Naive thymus-derived CD8-positive, alpha-beta T cell (primary cell): ENCODE measurements at regions not wholly inside any gene's neighbourhood (a gene's known extent, or its start where the extent isn't known, plus 50 kb on each side); places are given as distances from the start of the nearest gene placed in this dataset.

Experiments used
- ATAC-seq, 2 donors: fragments of 150-1000 bp; cut with Tn5 transposase in 1 of 2; sonication (Bioruptor Pico), chemical (Tn5 transposase) in 1 of 2; 1 replicate in 1 of 2; 2 replicates in 1 of 2; pipeline ENCODE4 v1.10.0; 2021; ENCODE audit warnings: mild to moderate bottlenecking in 2 of 2, moderate library complexity in 2 of 2
- POLR2A ChIA-PET: fragments of 350-600 bp; sonication (Branson Sonifier 250); formaldehyde crosslinking; loops from one replicate; lab custom pipeline; 2021; ENCODE audit warnings: antibody characterized with exemption; lab: Charles Lee
- DNase-seq, 10 donors: peaks; one replicate each; pipeline versions ENCODE4 v3.0.0 to v3.0.0-alpha.2; 2020 to 2022
- H3K27ac Mint-ChIP-seq, 10 donors: one replicate each; pipeline ENCODE4 v1.8.0; 2020 to 2022; ENCODE audit warnings: mild to moderate bottlenecking in 10 of 10, mixed read lengths in 10 of 10, moderate library complexity in 4 of 10, inconsistent platforms in 1 of 10
- H3K27me3 Mint-ChIP-seq, 5 donors: one replicate each; pipeline ENCODE4 v1.8.0; 2021 to 2022; ENCODE audit warnings: mixed read lengths in 5 of 5
- H3K36me3 Mint-ChIP-seq, 3 donors: one replicate each; pipeline ENCODE4 v1.8.0; 2020 to 2022; ENCODE audit warnings: mixed read lengths in 3 of 3, mild to moderate bottlenecking in 2 of 3, inconsistent platforms in 1 of 3
- H3K4me1 Mint-ChIP-seq, 4 donors: one replicate each; pipeline ENCODE4 v1.8.0; 2021 to 2022; ENCODE audit warnings: mixed read lengths in 4 of 4
- H3K4me3 Mint-ChIP-seq, 10 donors: one replicate each; pipeline ENCODE4 v1.8.0; 2020 to 2022; ENCODE audit warnings: mild to moderate bottlenecking in 10 of 10, mixed read lengths in 10 of 10, moderate library complexity in 6 of 10, inconsistent platforms in 1 of 10
- H3K9me3 Mint-ChIP-seq, 9 donors: one replicate each; pipeline ENCODE4 v1.8.0; 2020 to 2022; ENCODE audit warnings: mixed read lengths in 9 of 9, mild to moderate bottlenecking in 3 of 9, inconsistent platforms in 1 of 9, moderate library complexity in 1 of 9

DNA sequence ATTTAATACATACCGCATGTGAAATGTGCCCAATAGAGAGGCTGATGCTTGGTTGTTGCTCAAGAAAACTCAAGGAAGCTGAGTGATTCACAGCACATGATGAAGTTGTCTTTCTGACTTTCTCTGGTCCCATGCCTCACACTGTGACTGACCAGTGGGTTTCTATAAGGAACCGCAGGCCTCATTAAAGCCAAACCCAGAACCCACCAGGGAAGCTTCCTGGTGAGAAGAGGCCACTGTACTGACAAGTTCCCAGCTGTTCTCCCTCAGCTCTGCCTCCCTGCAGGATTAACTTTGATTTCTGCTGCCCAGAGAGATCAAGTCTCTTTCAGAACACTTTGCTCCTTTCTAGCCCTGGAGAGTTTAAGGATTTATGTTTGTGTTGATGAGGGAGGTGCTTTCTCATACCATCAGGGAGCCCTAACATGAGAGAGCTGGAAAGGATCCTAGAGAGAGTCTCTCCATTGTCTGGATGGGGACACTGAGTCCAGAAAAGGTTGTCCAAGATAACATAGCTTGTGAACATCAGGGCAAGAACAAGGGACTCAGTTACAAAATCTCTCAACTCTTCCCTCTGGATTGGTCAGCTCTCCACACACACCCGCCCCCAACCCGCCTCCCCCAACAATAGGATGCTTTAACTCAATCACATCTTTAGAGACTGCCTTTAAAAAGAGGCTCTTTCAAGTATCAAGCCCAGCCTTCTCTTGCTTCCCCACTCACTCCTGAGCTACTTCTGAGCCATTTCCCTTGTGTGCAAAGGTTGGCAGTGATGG lies 303.2 kb upstream of the TLE3 start:
- no peak overlapping the region for H3K27ac Mint-ChIP-seq
- no peak overlapping the region for H3K4me3 Mint-ChIP-seq
- no peak for DNase-seq
- POLR2A ChIA-PET = no interaction called here
- no peaks in the 10 kb centered on the region for H3K36me3 Mint-ChIP-seq
- H3K4me1 Mint-ChIP-seq = peaks cover 0 to 2% (median 0%) of the 10 kb centered on the region in 4 donors
- ATAC-seq = no peak
- no peaks in the 10 kb centered on the region for H3K9me3 Mint-ChIP-seq
- peaks cover 0 to 14% (median 0%) of the 10 kb centered on the region in 5 donors for H3K27me3 Mint-ChIP-seq

- ATAC-seq (no peak), DNase-seq (no peak)
- Mint-ChIP-seq H3K27ac (no peak overlapping the region), H3K4me1 (peaks cover 0 to 2% (median 0%) of the 10 kb centered on the region in 4 donors), H3K27me3 (peaks cover 0 to 16% (median under 1%) of the 10 kb centered on the region in 5 donors), H3K36me3 (no peaks in the 10 kb centered on the region), H3K9me3 (no peaks in the 10 kb centered on the region), H3K4me3 (no peak overlapping the region)
- POLR2A ChIA-PET = no interaction called here
Measured at GRCh38 chr15:70399204-70399603, 301.5 kb upstream of the TLE3 start.

DNA sequence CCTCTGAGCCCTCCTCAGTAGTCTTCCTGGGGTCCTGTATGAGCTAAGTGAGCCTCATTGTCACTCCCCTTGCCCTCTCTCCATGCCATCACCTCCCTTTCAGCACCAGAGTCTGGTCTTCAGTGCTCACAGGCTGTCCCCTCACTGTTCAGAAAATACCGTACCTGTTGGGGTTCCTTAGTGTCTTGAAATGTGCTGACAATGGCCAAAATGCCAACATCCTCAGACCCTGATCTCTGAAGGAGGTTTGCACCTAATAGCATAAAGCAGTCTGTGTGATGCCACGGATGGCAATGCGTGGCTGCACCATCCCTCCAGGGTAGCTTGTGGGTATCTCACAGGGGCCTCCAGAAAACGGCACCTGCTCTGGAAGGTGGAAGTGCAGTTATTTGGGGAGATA lies 301.0 kb upstream of the TLE3 start:
- ATAC-seq (no peak), DNase-seq (no peak)
- POLR2A ChIA-PET = no interaction called here
- Mint-ChIP-seq H3K4me3 (no peak overlapping the region), H3K27ac (no peak overlapping the region), H3K4me1 (peaks cover 0 to 2% (median 0%) of the 10 kb centered on the region in 4 donors), H3K36me3 (no peaks in the 10 kb centered on the region), H3K9me3 (no peaks in the 10 kb centered on the region), H3K27me3 (peaks cover 0 to 15% (median 1%) of the 10 kb centered on the region in 5 donors)

DNA sequence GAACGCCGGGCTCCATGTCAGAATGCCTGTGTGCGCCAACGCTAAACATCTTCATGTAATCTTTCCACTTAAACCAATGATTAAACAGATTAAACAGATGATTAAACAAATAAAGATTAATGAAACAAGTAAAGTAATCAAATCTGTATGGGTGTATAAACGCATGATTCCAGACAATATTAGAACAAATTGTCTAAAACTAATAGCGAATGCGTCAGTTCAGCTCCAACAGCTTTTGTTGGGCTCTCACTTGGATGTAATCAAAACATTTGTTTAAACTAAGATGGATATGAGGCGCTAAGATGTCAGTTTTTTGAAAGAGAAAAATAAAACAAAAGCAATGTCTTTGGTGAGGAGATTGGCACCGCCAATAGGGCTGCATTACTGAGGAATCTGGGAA lies 299.1 kb upstream of the TLE3 start:
- no peaks in the 10 kb centered on the region for H3K36me3 Mint-ChIP-seq
- no peaks in the 10 kb centered on the region for H3K9me3 Mint-ChIP-seq
- peaks cover 0 to 2% (median 0%) of the 10 kb centered on the region in 4 donors for H3K4me1 Mint-ChIP-seq
- DNase-seq (no peak), ATAC-seq (no peak)
- no peak overlapping the region for H3K27ac Mint-ChIP-seq
- H3K27me3 Mint-ChIP-seq = peaks cover 0 to 10% (median under 1%) of the 10 kb centered on the region in 5 donors
- POLR2A ChIA-PET = no interaction called here
- no peak overlapping the region for H3K4me3 Mint-ChIP-seq

DNA sequence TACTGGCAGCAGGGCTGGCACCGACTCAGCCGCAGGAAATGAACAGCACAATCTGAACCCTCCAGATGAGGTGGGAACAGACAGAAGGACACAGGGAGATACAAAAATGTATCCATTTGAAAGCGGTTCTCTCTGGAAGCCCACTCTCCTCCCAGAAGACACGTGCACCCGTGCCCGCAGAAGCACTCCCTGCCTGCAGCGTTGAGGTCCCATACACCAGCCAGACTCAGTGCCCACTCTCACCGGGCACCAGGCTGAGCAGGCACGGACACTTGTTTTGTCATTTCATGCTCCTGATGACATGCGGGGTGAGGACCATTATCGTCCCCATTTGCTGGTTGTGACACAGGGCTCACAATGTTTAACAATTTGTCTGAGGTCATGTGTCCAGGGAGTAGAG lies 297.4 kb upstream of the TLE3 start:
- Mint-ChIP-seq H3K36me3 (no peaks in the 10 kb centered on the region), H3K4me1 (peaks cover 0 to 2% (median 0%) of the 10 kb centered on the region in 4 donors), H3K4me3 (no peak overlapping the region), H3K27me3 (peaks cover 0 to 7% (median 0%) of the 10 kb centered on the region in 5 donors), H3K27ac (no peak overlapping the region), H3K9me3 (peaks cover 0 to 4% (median 0%) of the 10 kb centered on the region in 9 donors)
- POLR2A ChIA-PET = no interaction called here
- ATAC-seq (no peak), DNase-seq (no peak)

GRCh38 chr15:70390723-70391122 lies 293.0 kb upstream of the TLE3 start:
- H3K36me3 Mint-ChIP-seq = no peaks in the 10 kb centered on the region
- POLR2A ChIA-PET = no interaction called here
- peaks cover 0 to 4% (median 0%) of the 10 kb centered on the region in 9 donors for H3K9me3 Mint-ChIP-seq
- H3K4me1 Mint-ChIP-seq = peaks cover 0 to 8% (median 0%) of the 10 kb centered on the region in 4 donors
- peaks cover 0 to 6% (median 0%) of the 10 kb centered on the region in 5 donors for H3K27me3 Mint-ChIP-seq
- ATAC-seq (no peak), DNase-seq (no peak)
- no peak overlapping the region for H3K27ac Mint-ChIP-seq
- no peak overlapping the region for H3K4me3 Mint-ChIP-seq

- POLR2A ChIA-PET = no interaction called here
- no peak for DNase-seq
- no peak for ATAC-seq
- H3K27ac Mint-ChIP-seq = no peak overlapping the region
- no peaks in the 10 kb centered on the region for H3K27me3 Mint-ChIP-seq
- no peak overlapping the region for H3K4me3 Mint-ChIP-seq
- peaks cover 0 to 8% (median 0%) of the 10 kb centered on the region in 4 donors for H3K4me1 Mint-ChIP-seq
- H3K36me3 Mint-ChIP-seq = no peaks in the 10 kb centered on the region
- peaks cover 0 to 4% (median 0%) of the 10 kb centered on the region in 9 donors for H3K9me3 Mint-ChIP-seq
Measured at GRCh38 chr15:70387993-70388392, 290.3 kb upstream of the TLE3 start.

- Mint-ChIP-seq H3K4me3 (no peak overlapping the region), H3K36me3 (no peaks in the 10 kb centered on the region)
Measured at GRCh38 chr15:70387081-70387480, 289.4 kb upstream of the TLE3 start.

DNA sequence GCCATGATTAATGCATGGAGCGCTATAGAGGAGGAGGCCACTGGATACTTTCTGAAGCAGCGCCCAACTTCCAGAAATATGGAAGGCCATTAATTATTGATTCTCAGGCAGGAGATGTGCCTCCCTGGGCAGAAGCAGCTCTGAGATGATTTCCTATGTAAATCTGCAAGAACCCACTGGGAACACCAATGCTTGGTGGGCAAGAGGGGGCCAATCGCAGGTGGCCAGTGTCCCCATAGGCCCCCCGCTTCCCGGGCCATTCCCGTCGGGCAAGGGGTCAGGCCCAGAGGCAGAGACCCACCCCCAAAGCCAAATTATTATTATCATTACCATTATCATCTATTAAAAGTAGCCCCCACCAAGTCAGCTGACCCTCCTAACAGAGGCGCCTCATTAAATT lies 288.0 kb upstream of the TLE3 start:
- POLR2A ChIA-PET = no interaction called here
- ATAC-seq (no peak), DNase-seq (no peak)
- H3K36me3 Mint-ChIP-seq = no peaks in the 10 kb centered on the region
- peaks cover 0 to 8% (median 0%) of the 10 kb centered on the region in 4 donors for H3K4me1 Mint-ChIP-seq
- no peaks in the 10 kb centered on the region for H3K27me3 Mint-ChIP-seq
- peaks cover 0 to 2% (median 0%) of the 10 kb centered on the region in 9 donors for H3K9me3 Mint-ChIP-seq
- H3K4me3 Mint-ChIP-seq = no peak overlapping the region
- no peak overlapping the region for H3K27ac Mint-ChIP-seq

More at GRCh38 chr15:70387081-70387480, 289.4 kb upstream of the TLE3 start:
- peaks cover 0 to 8% (median 0%) of the 10 kb centered on the region in 4 donors for H3K4me1 Mint-ChIP-seq
- H3K27me3 Mint-ChIP-seq = no peaks in the 10 kb centered on the region
- POLR2A ChIA-PET = no interaction called here
- peaks cover 0 to 4% (median 0%) of the 10 kb centered on the region in 9 donors for H3K9me3 Mint-ChIP-seq
- DNase-seq (no peak), ATAC-seq (no peak)
- no peak overlapping the region for H3K27ac Mint-ChIP-seq

DNA sequence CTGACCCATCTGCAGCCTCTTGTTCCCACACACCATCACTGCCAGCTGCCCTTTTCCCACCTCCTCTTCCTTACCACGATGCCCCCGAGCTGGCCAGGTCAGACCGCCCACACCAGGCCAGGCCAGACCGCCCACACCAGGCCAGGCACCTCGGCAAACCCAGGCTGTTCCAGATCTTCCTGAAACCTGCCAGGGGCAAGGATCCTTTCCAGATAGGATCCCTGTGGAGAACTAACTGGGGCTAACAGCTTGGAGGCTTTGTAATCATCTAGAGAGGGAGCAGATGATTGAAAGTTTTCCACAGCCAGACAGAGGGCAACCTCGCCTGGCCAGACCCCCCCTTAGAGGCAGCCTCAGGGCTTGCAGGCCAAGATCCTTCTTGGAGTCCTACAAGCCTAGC lies 287.3 kb upstream of the TLE3 start:
- ATAC-seq = no peak
- Mint-ChIP-seq H3K36me3 (no peaks in the 10 kb centered on the region), H3K4me1 (peaks cover 0 to 8% (median 0%) of the 10 kb centered on the region in 4 donors), H3K9me3 (no peaks in the 10 kb centered on the region), H3K27ac (no peak overlapping the region), H3K4me3 (no peak overlapping the region), H3K27me3 (no peaks in the 10 kb centered on the region)
- DNase-seq = no peak
- POLR2A ChIA-PET = no interaction called here

DNA sequence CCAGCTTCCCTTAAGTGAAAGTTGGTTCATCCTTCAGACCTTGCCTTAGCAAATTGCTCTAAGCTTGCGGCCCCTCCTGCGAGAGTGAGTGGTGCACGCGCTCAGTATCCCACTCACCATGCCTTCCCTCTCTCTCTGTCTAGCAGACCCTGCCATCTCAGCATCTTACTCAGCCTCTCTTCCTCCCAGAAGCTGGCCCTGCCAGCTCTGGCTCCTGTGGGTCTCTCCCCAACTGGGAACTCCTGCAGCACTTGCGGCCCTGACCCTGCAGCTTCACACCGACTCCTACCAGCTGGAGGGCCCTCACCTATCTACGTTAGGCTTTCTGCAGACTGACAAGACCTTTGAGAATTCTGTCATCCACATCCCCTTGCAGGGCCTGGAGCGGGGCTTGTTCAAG lies 286.1 kb upstream of the TLE3 start:
- Mint-ChIP-seq H3K4me1 (peaks cover 0 to 8% (median 0%) of the 10 kb centered on the region in 4 donors), H3K9me3 (no peaks in the 10 kb centered on the region), H3K4me3 (no peak overlapping the region), H3K36me3 (no peaks in the 10 kb centered on the region), H3K27ac (no peak overlapping the region), H3K27me3 (no peaks in the 10 kb centered on the region)
- ATAC-seq (no peak), DNase-seq (no peak)
- POLR2A ChIA-PET = no interaction called here

DNA sequence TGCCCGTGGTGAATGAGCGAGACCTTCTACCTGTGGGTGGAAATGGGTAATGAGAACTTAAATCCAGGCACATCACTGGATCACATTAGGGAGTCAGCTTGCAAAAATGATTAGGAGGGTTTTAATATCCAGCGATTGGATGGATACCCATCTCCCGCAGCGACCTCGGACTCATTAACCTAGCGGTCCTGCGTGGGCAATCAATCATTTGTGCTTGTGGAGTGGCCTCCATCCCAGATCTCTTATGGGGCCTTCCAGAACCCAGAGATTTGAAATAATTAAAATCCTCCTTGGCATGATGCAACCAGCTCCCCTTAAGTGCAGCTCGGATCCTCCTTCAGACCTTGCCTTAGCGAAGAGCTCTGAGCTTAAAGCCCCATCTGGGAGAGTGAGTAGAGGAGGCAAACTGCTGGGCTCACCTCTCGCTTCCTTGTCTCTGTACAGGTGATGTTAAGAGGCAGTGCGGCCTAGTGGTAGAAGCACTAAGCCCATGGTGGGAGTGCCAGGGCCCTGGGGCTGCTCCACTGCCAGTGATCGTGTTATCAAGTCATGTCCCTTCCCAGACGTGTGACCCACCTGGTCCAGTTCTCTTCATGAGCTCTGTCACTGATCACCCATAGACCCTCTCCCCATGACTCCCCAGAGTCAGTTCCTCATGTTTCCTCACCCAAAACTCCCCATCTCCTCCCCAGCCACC lies 285.2 kb upstream of the TLE3 start:
- H3K4me1 Mint-ChIP-seq = peaks cover 0 to 8% (median 0%) of the 10 kb centered on the region in 4 donors
- ATAC-seq (no peak), DNase-seq (no peak)
- no peak overlapping the region for H3K4me3 Mint-ChIP-seq
- H3K36me3 Mint-ChIP-seq = no peaks in the 10 kb centered on the region
- H3K27me3 Mint-ChIP-seq = no peaks in the 10 kb centered on the region
- H3K9me3 Mint-ChIP-seq = no peaks in the 10 kb centered on the region
- POLR2A ChIA-PET = no interaction called here
- H3K27ac Mint-ChIP-seq = peak overlapping the region in 1 of 10 donors; percentile 35

DNA sequence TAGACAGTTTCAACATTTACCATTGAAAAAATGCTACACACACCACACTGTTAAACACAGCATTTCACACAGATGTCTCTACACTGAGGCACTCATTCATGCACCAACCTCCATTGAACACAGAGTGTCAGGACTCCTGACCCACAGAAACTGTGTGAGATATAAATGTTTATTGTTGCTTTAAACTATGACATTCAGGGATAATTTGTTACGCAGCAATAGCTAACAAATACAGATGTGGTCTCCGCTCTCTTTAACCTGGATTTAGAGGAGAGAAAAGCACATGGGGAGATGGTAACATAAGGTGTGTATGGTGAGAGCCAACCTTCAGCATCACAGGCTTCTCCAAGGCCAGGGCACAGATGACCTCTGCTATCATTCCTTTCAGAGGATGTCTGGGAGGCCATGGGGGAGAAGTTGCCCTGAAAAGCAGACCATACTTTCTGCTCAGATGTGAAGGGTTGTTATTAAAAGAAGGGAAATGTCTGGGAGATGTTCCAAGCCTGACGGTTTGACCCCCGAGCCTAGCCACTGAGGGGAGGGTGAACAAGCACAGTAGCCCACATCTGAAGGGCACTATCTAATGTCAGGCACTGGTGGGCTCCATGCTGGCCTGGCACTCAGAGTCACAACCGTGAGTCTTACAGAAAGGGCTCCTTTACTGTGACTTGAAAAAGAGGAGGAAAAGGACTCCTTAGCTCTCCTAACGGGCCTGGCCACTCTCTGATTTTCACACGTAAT lies 284.5 kb upstream of the TLE3 start:
- no peak for ATAC-seq
- no peaks in the 10 kb centered on the region for H3K9me3 Mint-ChIP-seq
- H3K4me3 Mint-ChIP-seq = no peak overlapping the region
- no peak overlapping the region for H3K27ac Mint-ChIP-seq
- peaks cover 0 to 3% (median 0%) of the 10 kb centered on the region in 5 donors for H3K27me3 Mint-ChIP-seq
- H3K36me3 Mint-ChIP-seq = no peaks in the 10 kb centered on the region
- peaks cover 0 to 8% (median 0%) of the 10 kb centered on the region in 4 donors for H3K4me1 Mint-ChIP-seq
- POLR2A ChIA-PET = no interaction called here
- DNase-seq = no peak
